ENCODE measurements at regions not wholly inside any gene's neighbourhood (a gene's known extent, or its start where the extent isn't known, plus 50 kb on each side); places are given as distances from the start of the nearest gene placed in this dataset.

GRCh38 chr16:66254751-66255150, 111.7 kb upstream of the CDH5 start:
- TF ChIP-seq, protein P1, sequence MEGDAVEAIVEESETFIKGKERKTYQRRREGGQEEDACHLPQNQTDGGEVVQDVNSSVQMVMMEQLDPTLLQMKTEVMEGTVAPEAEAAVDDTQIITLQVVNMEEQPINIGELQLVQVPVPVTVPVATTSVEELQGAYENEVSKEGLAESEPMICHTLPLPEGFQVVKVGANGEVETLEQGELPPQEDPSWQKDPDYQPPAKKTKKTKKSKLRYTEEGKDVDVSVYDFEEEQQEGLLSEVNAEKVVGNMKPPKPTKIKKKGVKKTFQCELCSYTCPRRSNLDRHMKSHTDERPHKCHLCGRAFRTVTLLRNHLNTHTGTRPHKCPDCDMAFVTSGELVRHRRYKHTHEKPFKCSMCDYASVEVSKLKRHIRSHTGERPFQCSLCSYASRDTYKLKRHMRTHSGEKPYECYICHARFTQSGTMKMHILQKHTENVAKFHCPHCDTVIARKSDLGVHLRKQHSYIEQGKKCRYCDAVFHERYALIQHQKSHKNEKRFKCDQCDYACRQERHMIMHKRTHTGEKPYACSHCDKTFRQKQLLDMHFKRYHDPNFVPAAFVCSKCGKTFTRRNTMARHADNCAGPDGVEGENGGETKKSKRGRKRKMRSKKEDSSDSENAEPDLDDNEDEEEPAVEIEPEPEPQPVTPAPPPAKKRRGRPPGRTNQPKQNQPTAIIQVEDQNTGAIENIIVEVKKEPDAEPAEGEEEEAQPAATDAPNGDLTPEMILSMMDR (IDR thresholded peaks at IDR 0.05; ENCODE audit: low read length, missing control alignments) = no peak
- DNase-seq (ENCODE audit: low read depth) = peak; percentile 22
- H3K4me3 ChIP-seq (replicated peaks; ENCODE audit: low read depth, low read length) = no peak overlapping the region

DNA sequence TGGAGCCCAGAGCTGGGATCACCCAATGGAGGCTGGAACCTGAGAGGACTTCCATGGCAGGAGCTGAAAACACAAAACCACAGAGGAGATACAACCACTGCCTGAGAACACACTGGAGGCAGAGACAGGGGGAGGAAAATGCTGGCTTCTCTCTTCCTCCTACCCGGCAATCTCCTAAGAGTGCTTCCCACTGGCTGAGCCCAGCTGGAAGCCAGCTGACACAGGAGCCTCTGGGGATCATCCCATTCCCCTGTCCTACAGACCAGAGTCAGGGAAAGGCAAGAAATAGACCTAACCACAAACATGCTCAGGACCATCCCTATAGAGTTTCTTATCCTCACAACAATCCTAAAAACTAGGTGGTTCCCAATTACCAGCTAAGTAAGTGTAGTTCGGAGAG, 112.4 kb upstream of the CDH5 start:
- TF ChIP-seq, protein P1 (IDR thresholded peaks at IDR 0.05; ENCODE audit: low read length, missing control alignments) = no peak
- no peak for DNase-seq (ENCODE audit: low read depth)
- no peak overlapping the region for H3K4me3 ChIP-seq (replicated peaks; ENCODE audit: low read depth, low read length)

DNA sequence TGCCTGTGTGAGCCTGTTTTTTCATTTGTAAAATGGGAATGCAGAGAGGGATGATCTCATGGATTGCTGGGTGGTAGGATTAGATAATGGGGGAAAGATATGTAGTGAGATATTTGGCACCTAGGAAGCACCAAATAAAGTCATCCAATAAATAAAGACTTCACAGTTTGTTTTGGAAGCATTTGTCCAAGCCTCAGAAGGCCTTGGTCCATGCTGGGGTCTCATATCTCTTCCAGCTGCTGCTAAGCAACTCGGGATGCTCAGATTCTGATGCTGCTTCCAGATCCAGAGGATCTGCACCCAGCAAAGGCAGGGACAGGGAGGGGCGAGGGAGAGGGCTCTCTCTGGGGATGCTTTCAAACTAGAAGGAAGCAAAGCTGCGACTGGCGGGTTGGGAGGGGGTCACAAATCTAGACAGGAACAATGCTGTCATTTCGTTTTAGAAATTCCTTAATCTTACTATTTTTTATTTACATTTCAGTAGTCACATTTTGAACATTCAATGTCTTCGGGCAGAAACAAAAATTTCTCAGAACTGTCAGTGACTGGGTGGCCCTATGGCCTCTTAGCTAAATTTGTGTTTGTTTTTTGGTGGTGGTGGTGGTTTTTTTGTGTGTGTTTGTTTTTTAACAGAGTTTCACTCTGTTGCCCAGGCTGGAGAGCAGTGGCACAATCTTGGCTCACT, 114.9 kb upstream of the CDH5 start:
- no peak overlapping the region for H3K4me3 ChIP-seq (replicated peaks; ENCODE audit: low read depth, low read length)
- TF ChIP-seq, protein P1 (IDR thresholded peaks at IDR 0.05; ENCODE audit: low read length, missing control alignments) = no peak
- DNase-seq (ENCODE audit: low read depth) = no peak

DNA sequence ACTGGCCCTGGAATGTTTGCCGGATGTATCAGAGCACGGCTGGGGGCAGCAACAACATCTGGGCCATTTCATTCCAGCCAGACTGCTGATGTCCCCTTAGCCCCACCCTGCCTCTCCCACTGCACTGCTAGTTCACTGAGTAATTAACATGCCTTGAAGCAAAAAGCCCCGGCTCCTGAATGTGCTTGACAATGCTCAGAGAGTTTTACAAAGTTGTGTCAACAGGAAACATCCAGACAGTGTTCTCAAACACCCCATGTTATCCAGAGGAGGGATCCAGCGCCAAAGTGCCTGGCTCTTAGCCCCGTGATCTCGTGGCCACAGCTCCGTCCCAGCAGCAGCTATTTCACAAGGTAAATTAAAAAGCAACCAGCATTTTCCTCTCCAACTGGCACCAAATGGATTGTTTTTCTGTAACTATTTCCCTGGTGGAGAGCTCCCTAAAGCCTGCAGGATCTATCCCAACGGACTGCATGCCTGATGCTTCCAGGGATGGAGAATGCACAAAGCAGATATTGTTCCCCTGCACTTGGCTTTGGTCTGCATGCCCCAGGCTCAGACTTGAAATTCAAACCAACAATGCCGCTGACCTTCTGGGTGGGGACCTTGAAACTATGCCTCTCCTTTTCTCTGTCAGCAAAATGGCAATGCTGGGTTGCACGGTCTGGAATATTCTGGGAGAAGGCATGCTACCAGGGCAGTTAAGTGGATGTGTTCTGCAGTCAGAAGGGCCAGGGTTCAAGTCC, 115.6 kb upstream of the CDH5 start:
- TF ChIP-seq, protein P1 (IDR thresholded peaks at IDR 0.05; ENCODE audit: low read length, missing control alignments) = no peak
- H3K4me3 ChIP-seq (replicated peaks; ENCODE audit: low read depth, low read length) = peak overlapping the region; percentile 4
- peak; percentile 92 for DNase-seq (ENCODE audit: low read depth)

- no peak overlapping the region for H3K4me3 ChIP-seq (replicated peaks; ENCODE audit: low read depth, low read length)
- DNase-seq (ENCODE audit: low read depth) = peak; percentile 81
- TF ChIP-seq, protein P1 (IDR thresholded peaks at IDR 0.05; ENCODE audit: low read length, missing control alignments) = no peak
Observed at GRCh38 chr16:66247516-66248481, 118.7 kb upstream of the CDH5 start.

- no peak for DNase-seq (ENCODE audit: low read depth)
- TF ChIP-seq, protein P1 (IDR thresholded peaks at IDR 0.05; ENCODE audit: low read length, missing control alignments) = no peak
- no peak overlapping the region for H3K4me3 ChIP-seq (replicated peaks; ENCODE audit: low read depth, low read length)
Observed at GRCh38 chr16:66245868-66246267, 120.6 kb upstream of the CDH5 start.
